GM19438 (cell line): ENCODE measurements at regions not wholly inside any gene's neighbourhood (a gene's known extent, or its start where the extent isn't known, plus 50 kb on each side); places are given as distances from the start of the nearest gene placed in this dataset.
A peak's percentile ranks its signal among the peaks of the same experiment; 100 is the strongest.
"Not testable (repeated sequence)": the region's sequence is repeated elsewhere in the genome, so short reads cannot be mapped to it uniquely, and the experiment has no call there.

ENCODE experiments used
- ATAC-seq: cut with Tn5 transposase; IDR thresholded peaks from one replicate; pipeline ENCODE4 v1.9.1; 2021; ENCODE audit warnings: low read depth; ENCODE audit not compliant: unreplicated experiment

DNA sequence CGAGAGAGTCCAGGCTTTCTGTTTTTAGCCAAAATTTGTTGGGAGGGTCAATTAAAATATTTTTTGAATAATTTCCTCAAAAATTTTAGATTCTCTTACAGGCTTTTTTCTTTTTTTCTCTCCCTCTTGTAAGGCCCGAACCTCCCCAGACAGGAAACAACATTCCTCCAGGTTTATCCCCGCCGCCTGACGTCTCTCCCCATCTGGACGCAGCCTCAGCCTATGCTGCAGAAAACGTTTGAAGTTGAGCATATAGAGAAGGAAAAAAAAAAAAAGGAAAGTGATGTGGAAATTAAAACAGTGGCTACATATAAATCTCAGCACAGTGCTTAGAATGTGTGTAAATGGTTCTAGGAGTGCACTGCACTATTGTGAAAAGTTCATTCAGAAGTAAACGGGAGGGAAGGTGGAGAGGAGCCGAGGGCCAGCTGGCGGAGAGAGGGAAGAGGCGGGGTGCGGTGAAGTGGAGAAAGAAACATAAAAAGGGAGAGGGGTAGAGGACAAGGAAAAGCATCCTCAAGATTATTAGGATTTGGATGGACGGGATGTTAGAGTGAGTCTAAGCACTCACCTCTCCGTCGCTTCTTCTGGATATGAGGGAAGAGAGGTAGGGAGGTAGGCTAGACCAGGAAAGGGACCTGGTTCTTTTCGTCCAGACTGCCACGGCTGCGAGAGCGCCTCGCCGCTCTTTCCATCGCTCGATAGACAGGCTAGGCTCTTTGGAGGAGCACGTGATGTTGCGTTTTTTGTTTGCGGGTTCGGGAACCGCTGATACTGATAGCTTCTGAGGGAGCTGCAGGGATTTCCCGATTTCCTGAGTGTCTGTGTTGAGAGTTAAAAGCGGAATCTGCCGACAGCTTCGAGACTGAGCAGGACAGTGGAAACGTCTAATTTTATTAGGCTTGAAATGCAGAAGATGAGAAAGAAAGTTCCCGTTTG is 98.7 kb downstream of the TRIM27 start:
- ATAC-seq, result no peak

DNA sequence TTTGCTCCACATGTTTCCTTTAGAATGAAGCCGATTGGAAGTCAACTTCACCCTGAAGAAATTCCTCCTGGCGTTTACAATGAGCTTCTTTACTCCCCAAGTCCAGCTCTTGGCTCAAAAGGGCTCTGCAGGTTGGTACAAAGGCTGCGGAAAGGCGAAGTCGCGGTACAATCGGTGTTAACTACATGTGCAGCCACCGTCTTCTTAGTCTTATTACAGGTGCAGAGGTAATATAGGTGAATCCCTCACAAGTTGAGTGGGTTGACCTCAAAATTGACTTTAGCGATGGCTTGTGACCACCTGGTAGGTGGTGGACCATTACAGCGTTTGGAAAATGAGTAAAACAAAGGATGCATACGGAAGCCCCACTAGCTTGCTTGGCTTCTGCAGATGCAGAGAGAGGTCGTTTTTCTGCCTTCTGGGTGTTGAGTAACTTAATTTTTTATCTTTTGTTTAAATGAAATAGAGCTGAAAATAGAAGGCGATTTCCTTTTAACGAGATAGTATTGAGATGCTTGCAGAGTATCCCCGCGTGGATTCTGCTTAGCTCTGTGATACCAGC is 98.0 kb downstream of the TRIM27 start:
- ATAC-seq, result no peak

DNA sequence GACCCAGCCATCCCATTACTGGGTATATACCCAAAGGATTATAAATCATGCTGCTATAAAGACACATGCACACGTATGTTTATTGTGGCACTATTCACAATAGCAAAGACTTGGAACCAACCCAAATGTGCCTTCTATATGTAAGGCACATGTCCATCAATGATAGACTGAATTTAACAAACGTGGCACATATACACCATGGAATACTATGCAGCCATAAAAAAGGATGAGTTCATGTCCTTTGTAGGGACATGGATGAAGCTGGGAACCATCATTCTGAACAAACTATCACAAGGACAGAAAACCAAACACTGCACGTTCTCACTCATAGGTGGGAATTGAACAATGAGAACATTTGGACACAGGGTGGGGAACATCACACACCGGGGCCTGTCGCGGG is 92.1 kb downstream of the TRIM27 start:
- not testable (repeated sequence) for ATAC-seq

GRCh38 chr6:28836703-28837102 is 87.1 kb downstream of the TRIM27 start:
- ATAC-seq, result not testable (repeated sequence)

DNA sequence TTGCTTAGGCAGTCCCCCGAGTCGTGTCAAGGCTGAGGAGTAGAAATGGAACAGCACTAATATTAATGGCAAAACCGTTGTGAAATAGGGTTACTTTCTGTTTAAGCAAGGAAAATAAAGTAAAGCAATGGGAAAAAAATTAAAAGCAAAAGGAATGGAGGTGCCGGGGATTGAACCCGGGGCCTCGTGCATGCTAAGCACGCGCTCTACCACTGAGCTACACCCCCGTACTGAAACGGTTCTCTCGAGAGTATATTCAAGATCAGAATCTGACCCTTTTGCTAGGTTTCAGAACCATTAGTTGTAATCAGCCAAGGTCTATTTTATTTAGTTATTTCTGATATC is 85.5 kb downstream of the TRIM27 start:
- peak; percentile 49 for ATAC-seq

DNA sequence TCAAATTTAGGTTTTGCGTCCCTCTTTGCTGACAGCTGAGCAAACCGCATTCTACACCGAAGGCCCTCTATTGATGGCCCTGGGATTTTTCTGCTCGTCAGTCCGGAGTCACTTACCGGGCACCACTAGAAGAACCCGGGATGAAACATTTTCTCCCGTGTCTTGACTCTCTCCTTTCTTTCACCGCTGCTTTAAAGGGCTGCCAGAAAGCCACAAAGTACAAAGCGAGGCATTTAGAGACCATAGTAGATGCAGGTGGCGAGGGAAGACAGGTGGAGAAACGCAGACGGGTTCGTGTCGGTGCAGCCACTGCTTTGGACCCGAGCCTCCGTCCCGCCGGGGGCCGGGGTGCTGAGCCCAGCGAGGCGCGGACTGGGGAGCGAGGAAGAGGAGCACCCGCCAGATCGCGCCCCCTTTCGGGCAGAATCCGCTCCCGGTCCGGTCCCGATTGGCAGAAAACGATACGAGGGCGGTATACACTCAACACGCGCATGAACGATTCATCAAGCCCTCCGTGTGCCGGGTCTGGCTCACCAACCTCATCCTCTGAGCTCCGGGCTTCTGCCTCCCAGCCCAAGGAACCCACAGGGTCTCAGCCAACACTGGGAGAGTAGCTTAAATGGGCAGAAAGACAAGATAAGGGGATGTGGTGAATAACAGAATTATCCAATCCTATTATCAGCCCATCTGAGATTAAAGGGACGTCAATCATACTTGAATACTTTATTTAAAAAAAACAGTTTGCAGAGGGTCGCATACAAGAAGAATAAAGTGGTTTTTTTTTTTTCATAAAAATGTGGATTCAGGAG is 84.9 kb downstream of the TRIM27 start:
- peak; percentile 55 for ATAC-seq

DNA sequence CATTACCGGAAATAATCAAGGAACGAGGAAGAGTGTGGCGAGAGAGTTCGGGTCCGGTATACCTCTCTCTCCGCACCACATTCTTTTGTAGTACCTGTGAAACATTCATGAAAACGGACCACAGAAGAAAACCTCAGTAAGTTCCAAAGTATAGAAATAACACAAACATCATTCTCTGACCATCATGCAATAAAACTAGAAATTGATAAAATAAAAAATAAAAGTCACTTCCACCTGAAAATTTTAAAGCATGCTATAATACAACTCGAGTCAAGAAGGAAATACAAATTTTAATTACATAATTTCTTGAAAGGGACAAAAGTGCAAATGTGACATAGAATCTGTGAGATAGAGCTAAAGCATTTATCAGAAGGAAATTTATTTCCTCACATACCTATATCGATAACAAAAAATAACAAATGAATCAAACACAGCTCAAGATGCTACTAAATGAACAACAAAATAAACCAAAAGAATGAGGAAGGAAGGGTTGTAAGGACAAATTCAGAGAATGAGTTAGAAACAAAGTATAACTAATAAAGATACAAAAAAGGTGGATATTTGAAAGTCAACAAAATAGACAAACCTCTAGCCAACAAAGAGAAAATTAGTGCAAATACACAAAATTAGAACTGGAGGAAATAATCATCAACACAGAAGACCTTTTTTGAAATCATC is 84.2 kb downstream of the TRIM27 start:
- no peak for ATAC-seq

- ATAC-seq, result no peak
Observed at GRCh38 chr6:28841290-28841689, 82.5 kb downstream of the TRIM27 start.

- ATAC-seq, result not testable (repeated sequence)
Observed at GRCh38 chr6:28848756-28849155, 75.0 kb downstream of the TRIM27 start.
